ENCODE measurements at regions not wholly inside any gene's neighbourhood (a gene's known extent, or its start where the extent isn't known, plus 50 kb on each side); places are given as distances from the start of the nearest gene placed in this dataset.

- TF ChIP-seq EZH2 (IDR thresholded peaks at IDR 0.05; ENCODE audit: low read length, missing control alignments), result no peak
- TF ChIP-seq CTCF (conservative IDR thresholded peaks at IDR 0.05 in 1 of 2, IDR thresholded peaks at IDR 0.05 in 1 of 2; ENCODE audit: low read depth in 1 of 2, low read length in 2 of 2), result no peak
- Histone ChIP-seq H3K4me3 (replicated peaks in 1 of 4; ENCODE audit: control extremely low read depth in 1 of 4, insufficient read depth in 1 of 4, low read depth in 3 of 4, low read length in 4 of 4) (no peak overlapping the region), H3K36me3 (ENCODE audit: control insufficient read depth, insufficient read depth, low read length) (no peaks in the 10 kb centered on the region), H3K9me3 (ENCODE audit: control insufficient read depth, insufficient read depth, low read depth, low read length) (no peaks in the 10 kb centered on the region), H3K27ac (ENCODE audit: insufficient read depth, low read length) (no peak overlapping the region), H3K4me1 (ENCODE audit: control insufficient read depth, extremely low read depth, insufficient read depth, low read length) (peaks cover 2% of the 10 kb centered on the region), H3K4me2 (ENCODE audit: extremely low read depth, insufficient read depth, low read length) (no peak overlapping the region), H3K9ac (ENCODE audit: insufficient read depth, low read length) (no peak overlapping the region), H3K79me2 (ENCODE audit: control insufficient read depth, insufficient read depth, low read length) (no peaks in the 10 kb centered on the region), H4K20me1 (ENCODE audit: control insufficient read depth, extremely low read depth, insufficient read depth, low read length) (no peaks in the 10 kb centered on the region), H3K27me3 (ENCODE audit: control insufficient read depth, insufficient read depth, low read length) (no peaks in the 10 kb centered on the region), H2AFZ (ENCODE audit: low read length) (no peak overlapping the region)
- DNase-seq (ENCODE audit: low read depth in 2 of 2), result no peak
Measured at GRCh38 chr6:138659998-138660397, 113.6 kb upstream of the CCDC28A start.

DNA sequence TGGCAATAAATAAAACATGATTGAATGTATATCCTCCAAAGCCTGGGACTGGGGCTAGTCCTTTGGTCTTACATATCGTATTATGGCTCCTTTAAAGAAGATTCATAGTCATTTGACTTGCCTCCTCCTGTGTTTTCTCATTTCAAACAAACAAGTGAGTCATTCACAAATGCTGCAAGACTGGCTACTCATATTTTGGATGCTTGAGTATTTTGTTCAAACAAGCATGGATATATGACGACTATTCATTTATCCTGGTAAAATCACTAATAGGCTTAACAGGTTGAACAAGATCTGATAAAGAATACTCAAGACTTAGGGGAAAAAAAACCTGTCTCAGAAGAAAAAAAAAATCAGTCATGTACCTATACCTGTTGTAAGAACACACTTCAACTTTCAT is 111.1 kb upstream of the CCDC28A start:
- H3K27me3 ChIP-seq (ENCODE audit: control insufficient read depth, insufficient read depth, low read length), result no peaks in the 10 kb centered on the region
- H3K9ac ChIP-seq (ENCODE audit: insufficient read depth, low read length), result no peak overlapping the region
- no peak overlapping the region for H2AFZ ChIP-seq (ENCODE audit: low read length)
- H3K27ac ChIP-seq (ENCODE audit: insufficient read depth, low read length), result no peak overlapping the region
- H3K36me3 ChIP-seq (ENCODE audit: control insufficient read depth, insufficient read depth, low read length), result no peaks in the 10 kb centered on the region
- no peaks in the 10 kb centered on the region for H3K79me2 ChIP-seq (ENCODE audit: control insufficient read depth, insufficient read depth, low read length)
- no peak for TF ChIP-seq CTCF (conservative IDR thresholded peaks at IDR 0.05 in 1 of 2, IDR thresholded peaks at IDR 0.05 in 1 of 2; ENCODE audit: low read depth in 1 of 2, low read length in 2 of 2)
- TF ChIP-seq EZH2 (IDR thresholded peaks at IDR 0.05; ENCODE audit: low read length, missing control alignments), result no peak
- H3K9me3 ChIP-seq (ENCODE audit: control insufficient read depth, insufficient read depth, low read depth, low read length), result no peaks in the 10 kb centered on the region
- no peak overlapping the region for H3K4me2 ChIP-seq (ENCODE audit: extremely low read depth, insufficient read depth, low read length)
- no peak overlapping the region for H3K4me3 ChIP-seq (replicated peaks in 1 of 4; ENCODE audit: control extremely low read depth in 1 of 4, insufficient read depth in 1 of 4, low read depth in 3 of 4, low read length in 4 of 4)
- peak; percentile 22 to 54 for DNase-seq (ENCODE audit: low read depth in 2 of 2)
- H4K20me1 ChIP-seq (ENCODE audit: control insufficient read depth, extremely low read depth, insufficient read depth, low read length), result no peaks in the 10 kb centered on the region
- H3K4me1 ChIP-seq (ENCODE audit: control insufficient read depth, extremely low read depth, insufficient read depth, low read length), result no peaks in the 10 kb centered on the region

GRCh38 chr6:138663892-138664291 is 109.7 kb upstream of the CCDC28A start:
- H3K36me3 ChIP-seq (ENCODE audit: control insufficient read depth, insufficient read depth, low read length), result no peaks in the 10 kb centered on the region
- no peaks in the 10 kb centered on the region for H4K20me1 ChIP-seq (ENCODE audit: control insufficient read depth, extremely low read depth, insufficient read depth, low read length)
- H3K27me3 ChIP-seq (ENCODE audit: control insufficient read depth, insufficient read depth, low read length), result no peaks in the 10 kb centered on the region
- no peak for DNase-seq (ENCODE audit: low read depth in 2 of 2)
- H3K9me3 ChIP-seq (ENCODE audit: control insufficient read depth, insufficient read depth, low read depth, low read length), result no peaks in the 10 kb centered on the region
- no peak overlapping the region for H2AFZ ChIP-seq (ENCODE audit: low read length)
- H3K4me1 ChIP-seq (ENCODE audit: control insufficient read depth, extremely low read depth, insufficient read depth, low read length), result no peaks in the 10 kb centered on the region
- H3K27ac ChIP-seq (ENCODE audit: insufficient read depth, low read length), result no peak overlapping the region
- no peaks in the 10 kb centered on the region for H3K79me2 ChIP-seq (ENCODE audit: control insufficient read depth, insufficient read depth, low read length)
- TF ChIP-seq EZH2 (IDR thresholded peaks at IDR 0.05; ENCODE audit: low read length, missing control alignments), result no peak
- no peak for TF ChIP-seq CTCF (conservative IDR thresholded peaks at IDR 0.05 in 1 of 2, IDR thresholded peaks at IDR 0.05 in 1 of 2; ENCODE audit: low read depth in 1 of 2, low read length in 2 of 2)
- H3K4me3 ChIP-seq (replicated peaks in 1 of 4; ENCODE audit: control extremely low read depth in 1 of 4, insufficient read depth in 1 of 4, low read depth in 3 of 4, low read length in 4 of 4), result no peak overlapping the region
- H3K4me2 ChIP-seq (ENCODE audit: extremely low read depth, insufficient read depth, low read length), result no peak overlapping the region
- H3K9ac ChIP-seq (ENCODE audit: insufficient read depth, low read length), result no peak overlapping the region
